HepG2 (cell line): ENCODE measurements at regions not wholly inside any gene's neighbourhood (a gene's known extent, or its start where the extent isn't known, plus 50 kb on each side); places are given as distances from the start of the nearest gene placed in this dataset.

Source experiments
- ATAC-seq: fragments of 200-7000 bp; cut with Tn5 transposase; 3 replicates; pipeline ENCODE4 v1.9.1; 2020; ENCODE audit warnings: mild to moderate bottlenecking, moderate library complexity
- BruUV-seq: library from RNA; stranded (reverse); fragments of 400-500 nt; replicated peaks from 2 replicates; lab custom pipeline; 2021; lab: Mats Ljungman, UMichigan
- CTCF ChIA-PET: fragments of 300-600 bp; formaldehyde crosslinking; extraction: SDS; loops from one replicate; lab custom pipeline; 2021; ENCODE audit warnings: low total read pairs, inconsistent platforms, low intra/inter-chr PET ratio; lab: Yijun Ruan, JAX
- POLR2A ChIA-PET: fragments of 350-600 bp; sonication (Branson Sonifier 250); formaldehyde crosslinking; loops from one replicate; lab custom pipeline; 2020; ENCODE audit warnings: antibody characterized with exemption, inconsistent platforms; lab: Yijun Ruan, JAX
- DNase-seq: peaks from one replicate; pipeline ENCODE4 v3.0.0-alpha.2; 2015; ENCODE audit warnings: low spot score
- FAIRE-seq: peaks from 3 replicates; lab custom pipeline; 2011; peaks lifted over from hg19 to GRCh38; lab: Jason Lieb, UNC
- H2AFZ ChIP-seq: one replicate; pipeline ENCODE4 v1.6.1; 2011; ENCODE audit warnings: low read length, inconsistent platforms
- H3K27ac ChIP-seq: fragments of 300-600 bp; 3 replicates; pipeline ENCODE4 v1.8.0; 2011; ENCODE audit warnings: mixed run types, mild to moderate bottlenecking, mixed read lengths, low read length, inconsistent platforms; ENCODE audit not compliant: insufficient read depth; ENCODE audit errors: extremely low read length
- H3K27me3 ChIP-seq, 2 experiments: fragments of 200-600 bp in 1 of 2; 2 replicates in 1 of 2; 3 replicates in 1 of 2; pipeline versions ENCODE4 v1.6.0 to v1.8.0; 2011; ENCODE audit warnings: low read length in 2 of 2, mild to moderate bottlenecking in 2 of 2, moderate library complexity in 2 of 2, inconsistent platforms in 1 of 2; ENCODE audit not compliant: insufficient read depth in 2 of 2, control insufficient read depth in 1 of 2
- H3K36me3 ChIP-seq, 2 experiments: fragments of 200-600 bp in 1 of 2; replicated peaks in 1 of 2; 2 replicates in 1 of 2; 3 replicates in 1 of 2; pipeline versions ENCODE4 v1.5.1 to v1.8.0; 2011; ENCODE audit warnings: low read length in 2 of 2, inconsistent platforms in 1 of 2; ENCODE audit not compliant: insufficient read depth in 2 of 2, control insufficient read depth in 1 of 2
- H3K4me1 ChIP-seq: 2 replicates; pipeline ENCODE4 v1.5.1; 2012; ENCODE audit warnings: low read length, inconsistent platforms; ENCODE audit not compliant: insufficient read depth
- H3K4me2 ChIP-seq: 2 replicates; pipeline ENCODE4 v1.6.0; 2011; ENCODE audit warnings: low read depth, low read length, inconsistent platforms
- H3K4me3 ChIP-seq, 3 experiments: fragments of 200-600 bp in 1 of 3; sonication (generic), shearing (Covaris generic) in 1 of 3; replicated peaks in 1 of 3; 2 replicates each; pipeline ENCODE4 v1.5.1; 2011 to 2016; ENCODE audit warnings: low read length in 3 of 3, inconsistent platforms in 2 of 3, low read depth in 2 of 3, mild to moderate bottlenecking in 2 of 3, control low read depth in 1 of 3, mixed read lengths in 1 of 3; ENCODE audit not compliant: insufficient read depth in 1 of 3
- H3K79me2 ChIP-seq: one replicate; pipeline ENCODE4 v1.6.1; 2011; ENCODE audit warnings: low read length, inconsistent platforms; ENCODE audit not compliant: insufficient read depth
- H3K9ac ChIP-seq: 2 replicates; pipeline ENCODE4 v1.6.0; 2011; ENCODE audit warnings: mild to moderate bottlenecking, low read depth, low read length, inconsistent platforms; ENCODE audit not compliant: insufficient read depth
- H3K9me3 ChIP-seq: 2 replicates; pipeline ENCODE4 v1.5.1; 2012; ENCODE audit warnings: mild to moderate bottlenecking, low read length
- H4K20me1 ChIP-seq: 2 replicates; pipeline ENCODE4 v1.6.0; 2011; ENCODE audit warnings: inconsistent platforms, mild to moderate bottlenecking, low read length, moderate library complexity; ENCODE audit not compliant: insufficient read depth
- ATF1 ChIP-seq: IDR thresholded peaks from 2 replicates; pipeline ENCODE4 v1.6.1; 2016; ENCODE audit warnings: mild to moderate bottlenecking, control low read depth
- CEBPB ChIP-seq: IDR thresholded peaks from 2 replicates; pipeline ENCODE4 v1.6.1; 2011; ENCODE audit warnings: low read depth, low read length, improper control_type of control experiment, borderline replicate concordance
- EED ChIP-seq: sonication (generic); formaldehyde crosslinking; IDR thresholded peaks from 2 replicates; pipeline ENCODE4 v1.5.0; 2020; ENCODE audit warnings: mild to moderate bottlenecking, missing genetic modification reagents
- HOXA7 ChIP-seq: sonication (generic); formaldehyde crosslinking; IDR thresholded peaks from 2 replicates; pipeline ENCODE4 v1.8.1; 2022; ENCODE audit warnings: mild to moderate bottlenecking, missing genetic modification reagents, moderate library complexity
- SMAD9 ChIP-seq: sonication (generic); formaldehyde crosslinking; IDR thresholded peaks from 2 replicates; pipeline ENCODE4 v1.5.1; 2020; ENCODE audit warnings: mild to moderate bottlenecking, missing genetic modification reagents
- SMC3 ChIP-seq: IDR thresholded peaks from 2 replicates; pipeline ENCODE4 v1.6.1; 2011; ENCODE audit warnings: low read length, improper control_type of control experiment
- SNRNP70 ChIP-seq: fragments of 200-400 bp; formaldehyde crosslinking; IDR thresholded peaks from 2 replicates; pipeline ENCODE4 v1.6.1; 2017; ENCODE audit warnings: mild to moderate bottlenecking, low read depth, low read length, moderate library complexity
- ZNF777 ChIP-seq: sonication (generic); formaldehyde crosslinking; IDR thresholded peaks from 2 replicates; pipeline ENCODE4 v1.4.0; 2020; ENCODE audit warnings: missing genetic modification reagents
- WGBS: methylation state at CpG from one replicate; pipeline ENCODE4 v1.1.6; 2017; ENCODE audit warnings: low lambda C conversion rate; 5-methylcytosine and 5-hydroxymethylcytosine counted together
- in situ Hi-C: cut with HindIII; loops from 2 replicates; pipeline ENCODE4 v1.10.0; 2017; ENCODE audit warnings: low pct_unique_long_range_greater_than_20kb; ENCODE audit not compliant: extremely low pct_ligation_motif_present
- intact Hi-C: fragments of 100-400 bp; cut with micrococcal nuclease; formaldehyde crosslinking; loops from one replicate; pipeline ENCODE4 v1.10.0; 2022; ENCODE audit not compliant: unreplicated experiment
- TF ChIP-seq, protein P1 (sequence below): sonication (generic); formaldehyde crosslinking; IDR thresholded peaks from 2 replicates; pipeline ENCODE4 v1.4.0; 2020; ENCODE audit warnings: missing genetic modification reagents
- TF ChIP-seq, protein P2 (sequence below): sonication (generic); formaldehyde crosslinking; IDR thresholded peaks from 2 replicates; pipeline ENCODE4 v1.5.0; 2020; ENCODE audit warnings: missing genetic modification reagents
- TF ChIP-seq, protein P3 (sequence below): IDR thresholded peaks from 2 replicates; pipeline ENCODE4 v1.4.0; 2020; ENCODE audit warnings: mild to moderate bottlenecking, missing genetic modification reagents
- TF ChIP-seq, protein P4 (sequence below): sonication (generic); formaldehyde crosslinking; IDR thresholded peaks from 2 replicates; pipeline ENCODE4 v1.4.0; 2020; ENCODE audit warnings: missing genetic modification reagents, low read depth, mild to moderate bottlenecking, borderline replicate concordance

DNA sequence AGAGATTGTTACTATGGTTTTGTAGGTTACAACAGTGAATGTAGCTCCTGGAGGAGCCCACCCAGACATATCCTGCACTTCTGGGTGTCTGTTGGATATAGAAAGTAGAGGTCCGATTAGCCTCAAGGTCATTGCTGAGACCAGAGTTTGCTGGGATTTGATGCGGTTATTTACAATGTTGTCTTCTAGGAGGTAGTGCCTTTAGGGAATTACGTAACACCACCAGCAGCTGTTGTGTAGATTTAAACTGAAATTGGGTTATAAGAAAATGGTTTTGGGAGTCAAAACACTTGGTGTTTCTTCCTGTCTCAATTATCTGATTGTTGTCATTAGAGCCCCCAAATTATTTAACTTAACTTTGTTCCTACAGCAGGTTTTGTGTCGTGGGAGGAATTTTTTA is 225.3 kb upstream of the PELI2 start:
- H3K9ac ChIP-seq, result no peak overlapping the region
- ATAC-seq, result no peak
- H3K79me2 ChIP-seq, result no peaks in the 10 kb centered on the region
- no peak overlapping the region for H3K4me2 ChIP-seq
- H4K20me1 ChIP-seq, result no peaks in the 10 kb centered on the region
- FAIRE-seq, result no peak
- H3K9me3 ChIP-seq, result no peaks in the 10 kb centered on the region
- TF ChIP-seq, protein P1, sequence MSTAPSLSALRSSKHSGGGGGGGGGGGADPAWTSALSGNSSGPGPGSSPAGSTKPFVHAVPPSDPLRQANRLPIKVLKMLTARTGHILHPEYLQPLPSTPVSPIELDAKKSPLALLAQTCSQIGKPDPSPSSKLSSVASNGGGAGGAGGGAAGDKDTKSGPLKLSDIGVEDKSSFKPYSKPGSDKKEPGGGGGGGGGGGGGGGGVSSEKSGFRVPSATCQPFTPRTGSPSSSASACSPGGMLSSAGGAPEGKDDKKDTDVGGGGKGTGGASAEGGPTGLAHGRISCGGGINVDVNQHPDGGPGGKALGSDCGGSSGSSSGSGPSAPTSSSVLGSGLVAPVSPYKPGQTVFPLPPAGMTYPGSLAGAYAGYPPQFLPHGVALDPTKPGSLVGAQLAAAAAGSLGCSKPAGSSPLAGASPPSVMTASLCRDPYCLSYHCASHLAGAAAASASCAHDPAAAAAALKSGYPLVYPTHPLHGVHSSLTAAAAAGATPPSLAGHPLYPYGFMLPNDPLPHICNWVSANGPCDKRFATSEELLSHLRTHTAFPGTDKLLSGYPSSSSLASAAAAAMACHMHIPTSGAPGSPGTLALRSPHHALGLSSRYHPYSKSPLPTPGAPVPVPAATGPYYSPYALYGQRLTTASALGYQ (CRISPR knock-in tag), result no peak
- TF ChIP-seq CEBPB (0 out of 2 replicates have a peak, but pooled peaks have one; percentile 45), SNRNP70 (no peak)
- TF ChIP-seq, all 625 proteins: peak for 1
- intact Hi-C loops (no loop called here), in situ Hi-C loops (no loop called here)
- Histone ChIP-seq H3K27me3 (peaks cover 0 to 4% of the 10 kb centered on the region in 2 experiments; a peak in 1 of 5 replicates), H3K4me1 (no peaks in the 10 kb centered on the region), H2AFZ (no peak overlapping the region), H3K4me3 (no peak overlapping the region), H3K27ac (no peak overlapping the region), H3K36me3 (no peaks in the 10 kb centered on the region)
- no peak for DNase-seq
- no TSS peak for BruUV-seq
- CTCF ChIA-PET, result no interaction called here
- WGBS, result 28% methylated on average over 4 of the region's 4 CpGs
- POLR2A ChIA-PET, result no interaction called here

DNA sequence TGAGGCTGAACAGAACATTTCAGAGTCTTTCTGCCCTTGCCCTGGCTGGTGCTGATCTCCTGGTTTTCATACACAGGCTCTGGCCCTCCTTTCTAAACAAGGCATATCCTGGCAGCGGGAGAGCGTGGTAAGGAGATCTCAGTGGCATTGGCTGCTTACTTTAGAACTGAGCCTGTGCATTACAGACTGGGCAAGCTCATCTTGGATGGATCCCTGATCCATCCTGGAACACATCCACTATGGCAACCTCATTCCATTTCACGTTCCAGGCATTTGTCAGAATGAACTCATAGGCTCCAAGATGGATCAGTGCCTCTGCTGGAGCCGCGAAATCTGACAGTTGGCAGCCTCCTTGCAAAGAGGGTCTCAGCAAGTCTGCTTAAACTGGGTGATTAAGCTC is 224.5 kb upstream of the PELI2 start:
- Histone ChIP-seq H2AFZ (no peak overlapping the region), H3K36me3 (no peaks in the 10 kb centered on the region), H4K20me1 (no peaks in the 10 kb centered on the region), H3K4me1 (no peaks in the 10 kb centered on the region), H3K79me2 (no peaks in the 10 kb centered on the region), H3K4me2 (no peak overlapping the region), H3K27me3 (peaks cover 0 to 4% of the 10 kb centered on the region in 2 experiments; a peak in 1 of 5 replicates), H3K4me3 (no peak overlapping the region), H3K9ac (no peak overlapping the region), H3K27ac (no peak overlapping the region), H3K9me3 (no peaks in the 10 kb centered on the region)
- no TSS peak for BruUV-seq
- POLR2A ChIA-PET, result no interaction called here
- in situ Hi-C loops, result no loop called here
- intact Hi-C loops, result no loop called here
- WGBS, result 0% methylated on average over 3 of the region's 5 CpGs
- ATAC-seq (no peak), DNase-seq (no peak), FAIRE-seq (no peak)
- CTCF ChIA-PET, result no interaction called here
- TF ChIP-seq, protein P2, sequence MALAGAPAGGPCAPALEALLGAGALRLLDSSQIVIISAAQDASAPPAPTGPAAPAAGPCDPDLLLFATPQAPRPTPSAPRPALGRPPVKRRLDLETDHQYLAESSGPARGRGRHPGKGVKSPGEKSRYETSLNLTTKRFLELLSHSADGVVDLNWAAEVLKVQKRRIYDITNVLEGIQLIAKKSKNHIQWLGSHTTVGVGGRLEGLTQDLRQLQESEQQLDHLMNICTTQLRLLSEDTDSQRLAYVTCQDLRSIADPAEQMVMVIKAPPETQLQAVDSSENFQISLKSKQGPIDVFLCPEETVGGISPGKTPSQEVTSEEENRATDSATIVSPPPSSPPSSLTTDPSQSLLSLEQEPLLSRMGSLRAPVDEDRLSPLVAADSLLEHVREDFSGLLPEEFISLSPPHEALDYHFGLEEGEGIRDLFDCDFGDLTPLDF (CRISPR knock-in tag), result no peak
- TF ChIP-seq, protein P3, sequence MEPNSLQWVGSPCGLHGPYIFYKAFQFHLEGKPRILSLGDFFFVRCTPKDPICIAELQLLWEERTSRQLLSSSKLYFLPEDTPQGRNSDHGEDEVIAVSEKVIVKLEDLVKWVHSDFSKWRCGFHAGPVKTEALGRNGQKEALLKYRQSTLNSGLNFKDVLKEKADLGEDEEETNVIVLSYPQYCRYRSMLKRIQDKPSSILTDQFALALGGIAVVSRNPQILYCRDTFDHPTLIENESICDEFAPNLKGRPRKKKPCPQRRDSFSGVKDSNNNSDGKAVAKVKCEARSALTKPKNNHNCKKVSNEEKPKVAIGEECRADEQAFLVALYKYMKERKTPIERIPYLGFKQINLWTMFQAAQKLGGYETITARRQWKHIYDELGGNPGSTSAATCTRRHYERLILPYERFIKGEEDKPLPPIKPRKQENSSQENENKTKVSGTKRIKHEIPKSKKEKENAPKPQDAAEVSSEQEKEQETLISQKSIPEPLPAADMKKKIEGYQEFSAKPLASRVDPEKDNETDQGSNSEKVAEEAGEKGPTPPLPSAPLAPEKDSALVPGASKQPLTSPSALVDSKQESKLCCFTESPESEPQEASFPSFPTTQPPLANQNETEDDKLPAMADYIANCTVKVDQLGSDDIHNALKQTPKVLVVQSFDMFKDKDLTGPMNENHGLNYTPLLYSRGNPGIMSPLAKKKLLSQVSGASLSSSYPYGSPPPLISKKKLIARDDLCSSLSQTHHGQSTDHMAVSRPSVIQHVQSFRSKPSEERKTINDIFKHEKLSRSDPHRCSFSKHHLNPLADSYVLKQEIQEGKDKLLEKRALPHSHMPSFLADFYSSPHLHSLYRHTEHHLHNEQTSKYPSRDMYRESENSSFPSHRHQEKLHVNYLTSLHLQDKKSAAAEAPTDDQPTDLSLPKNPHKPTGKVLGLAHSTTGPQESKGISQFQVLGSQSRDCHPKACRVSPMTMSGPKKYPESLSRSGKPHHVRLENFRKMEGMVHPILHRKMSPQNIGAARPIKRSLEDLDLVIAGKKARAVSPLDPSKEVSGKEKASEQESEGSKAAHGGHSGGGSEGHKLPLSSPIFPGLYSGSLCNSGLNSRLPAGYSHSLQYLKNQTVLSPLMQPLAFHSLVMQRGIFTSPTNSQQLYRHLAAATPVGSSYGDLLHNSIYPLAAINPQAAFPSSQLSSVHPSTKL, result no peak
- TF ChIP-seq, protein P4, sequence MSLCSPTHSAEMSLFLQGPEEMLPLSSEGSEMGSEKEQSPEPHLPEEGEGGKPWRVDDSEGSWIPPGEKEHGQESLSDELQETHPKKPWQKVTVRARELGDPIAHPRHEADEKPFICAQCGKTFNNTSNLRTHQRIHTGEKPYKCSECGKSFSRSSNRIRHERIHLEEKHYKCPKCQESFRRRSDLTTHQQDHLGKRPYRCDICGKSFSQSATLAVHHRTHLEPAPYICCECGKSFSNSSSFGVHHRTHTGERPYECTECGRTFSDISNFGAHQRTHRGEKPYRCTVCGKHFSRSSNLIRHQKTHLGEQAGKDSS, result no peak
- TF ChIP-seq HOXA7 (CRISPR knock-in tag) (no peak), ATF1 (no peak), SMAD9 (CRISPR knock-in tag) (no peak), ZNF777 (no peak), EED (no peak), SMC3 (no peak)
